Endothelial cell of umbilical vein (primary cell): ENCODE measurements at regions not wholly inside any gene's neighbourhood (a gene's known extent, or its start where the extent isn't known, plus 50 kb on each side); places are given as distances from the start of the nearest gene placed in this dataset.

ENCODE experiments used
- BruUV-seq: library from RNA; stranded (reverse); fragments of 400-500 nt; replicated peaks from 2 replicates; lab custom pipeline; 2021; lab: Mats Ljungman, UMichigan
- CTCF ChIA-PET: fragments of 300-600, 350-600 bp; sonication (Branson Sonifier 250); formaldehyde crosslinking; loops from one replicate; lab custom pipeline; 2021; ENCODE audit warnings: antibody characterized with exemption, inconsistent platforms; lab: Charles Lee
- POLR2A ChIA-PET: fragments of 300-600, 350-600 bp; sonication (Branson Sonifier 250); formaldehyde crosslinking; loops from one replicate; lab custom pipeline; 2021; ENCODE audit warnings: antibody characterized with exemption, inconsistent platforms; lab: Charles Lee
- DNase-seq: peaks from one replicate; pipeline ENCODE4 v3.0.0-alpha.2; 2011; ENCODE audit warnings: low read depth, low spot score
- FAIRE-seq: peaks from 2 replicates; lab custom pipeline; 2011; peaks lifted over from hg19 to GRCh38; lab: Jason Lieb, UNC
- H2AFZ ChIP-seq: 2 replicates; pipeline ENCODE4 v1.6.0; 2012; ENCODE audit warnings: low read depth, low read length, control low read depth, inconsistent platforms
- H3K27ac ChIP-seq: 2 replicates; pipeline ENCODE4 v1.5.1; 2011; ENCODE audit warnings: low read depth, mild to moderate bottlenecking, control low read depth, low read length, moderate library complexity; ENCODE audit not compliant: insufficient read depth
- H3K27me3 ChIP-seq, 2 experiments: 2 replicates each; pipeline versions ENCODE4 v1.6.0 to v1.6.1; 2011; ENCODE audit warnings: low read length in 2 of 2, mixed read lengths in 1 of 2; ENCODE audit not compliant: control insufficient read depth in 2 of 2, insufficient read depth in 2 of 2
- H3K36me3 ChIP-seq, 2 experiments: 2 replicates in 1 of 2; 3 replicates in 1 of 2; pipeline ENCODE4 v1.5.1; 2011; ENCODE audit warnings: low read length in 2 of 2, mild to moderate bottlenecking in 1 of 2, moderate library complexity in 1 of 2; ENCODE audit not compliant: control insufficient read depth in 2 of 2, insufficient read depth in 2 of 2; ENCODE audit errors: extremely low read depth in 1 of 2
- H3K4me1 ChIP-seq: 3 replicates; pipeline ENCODE4 v1.5.1; 2011; ENCODE audit warnings: mild to moderate bottlenecking, low read length; ENCODE audit not compliant: control insufficient read depth, insufficient read depth; ENCODE audit errors: extremely low read depth
- H3K4me2 ChIP-seq: 2 replicates; pipeline ENCODE4 v1.6.1; 2011; ENCODE audit warnings: low read length, control low read depth, mixed read lengths; ENCODE audit not compliant: insufficient read depth
- H3K4me3 ChIP-seq, 3 experiments: fragments of 200-600 bp in 1 of 3; sonication (generic), shearing (Covaris generic) in 1 of 3; replicated peaks in 1 of 3; 2 replicates each; pipeline ENCODE4 v1.5.1; 2011 to 2016; ENCODE audit warnings: control low read depth in 3 of 3, low read length in 3 of 3, mild to moderate bottlenecking in 2 of 3, inconsistent platforms in 1 of 3, low read depth in 1 of 3, moderate library complexity in 1 of 3; ENCODE audit not compliant: insufficient read depth in 1 of 3
- H3K79me2 ChIP-seq: 2 replicates; pipeline ENCODE4 v1.6.0; 2012; ENCODE audit warnings: low read length, inconsistent platforms; ENCODE audit not compliant: control insufficient read depth, insufficient read depth
- H3K9ac ChIP-seq: replicated peaks from 2 replicates; pipeline ENCODE3; 2011; ENCODE audit warnings: low read length, control low read depth; ENCODE audit not compliant: insufficient read depth; ENCODE audit errors: extremely low read depth
- H3K9me1 ChIP-seq: replicated peaks from 3 replicates; pipeline ENCODE4 v1.6.0; 2011; ENCODE audit warnings: mild to moderate bottlenecking, low read length; ENCODE audit not compliant: control insufficient read depth, insufficient read depth; ENCODE audit errors: extremely low read depth
- H3K9me3 ChIP-seq: replicated peaks from 2 replicates; pipeline ENCODE4 v1.5.1; 2012; ENCODE audit warnings: low read length, inconsistent platforms; ENCODE audit not compliant: control insufficient read depth, insufficient read depth
- H4K20me1 ChIP-seq: replicated peaks from 2 replicates; pipeline ENCODE3; 2011; ENCODE audit warnings: mild to moderate bottlenecking, low read length; ENCODE audit not compliant: control insufficient read depth, insufficient read depth; ENCODE audit errors: extremely low read depth
- CTCF ChIP-seq, 2 donors: IDR thresholded peaks; 1 replicate in 1 of 2; 2 replicates in 1 of 2; pipeline ENCODE4 v1.5.1; 2011; ENCODE audit warnings: low read length in 2 of 2, mild to moderate bottlenecking in 2 of 2, moderate library complexity in 2 of 2, control low read depth in 1 of 2, inconsistent platforms in 1 of 2, low read depth in 1 of 2; ENCODE audit not compliant: insufficient read depth in 1 of 2; ENCODE audit errors: extremely low read depth in 1 of 2
- EZH2 ChIP-seq: IDR thresholded peaks from 2 replicates; pipeline ENCODE4 v1.6.1; 2012; ENCODE audit warnings: borderline replicate concordance, low read depth, mild to moderate bottlenecking, moderate library complexity, low read length, inconsistent platforms; ENCODE audit not compliant: severe bottlenecking
- FOS ChIP-seq: IDR thresholded peaks from 2 replicates; pipeline ENCODE4 v1.6.1; 2011; ENCODE audit warnings: mild to moderate bottlenecking, low read length, moderate library complexity, borderline replicate concordance; ENCODE audit not compliant: insufficient read depth
- GATA2 ChIP-seq: IDR thresholded peaks from 2 replicates; pipeline ENCODE4 v1.7.0; 2011; ENCODE audit warnings: low read depth, mild to moderate bottlenecking, moderate library complexity, mixed read lengths, low read length; ENCODE audit not compliant: insufficient read length, insufficient read depth
- JUN ChIP-seq: IDR thresholded peaks from 2 replicates; pipeline ENCODE4 v1.6.1; 2011; ENCODE audit warnings: borderline replicate concordance, low read depth; ENCODE audit not compliant: insufficient read length, insufficient read depth
- MAX ChIP-seq: IDR thresholded peaks from 2 replicates; pipeline ENCODE4 v1.6.1; 2011; ENCODE audit not compliant: insufficient read depth, insufficient read length
- MYC ChIP-seq: IDR thresholded peaks from one replicate; pipeline ENCODE4 v1.6.1; 2011; ENCODE audit warnings: mild to moderate bottlenecking, low read depth, low read length
- POLR2A ChIP-seq: IDR thresholded peaks from 2 replicates; pipeline ENCODE4 v1.6.1; 2012; ENCODE audit warnings: low read depth, mild to moderate bottlenecking, control low read depth, low read length
- POLR2AphosphoS5 ChIP-seq: IDR thresholded peaks from 2 replicates; pipeline ENCODE4 v1.6.1; 2012; ENCODE audit warnings: low read depth, mild to moderate bottlenecking, control low read depth, low read length, moderate library complexity; ENCODE audit not compliant: insufficient read depth
- dilution Hi-C: fragments of 300-500 bp; cut with MboI; formaldehyde crosslinking; loops from one replicate; pipeline ENCODE4 v1.15.0; 2019; ENCODE audit warnings: low sequenced_read_pairs; ENCODE audit not compliant: extremely low pct_ligation_motif_present
- intact Hi-C: fragments of 100-400 bp; cut with micrococcal nuclease; formaldehyde crosslinking; loops from one replicate; pipeline ENCODE4 v1.10.0; 2022

- Histone ChIP-seq H3K9me3 (peaks cover 3% of the 10 kb centered on the region), H3K4me1 (no peaks in the 10 kb centered on the region), H3K9me1 (no peaks in the 10 kb centered on the region), H3K27ac (no peak overlapping the region), H3K79me2 (no peaks in the 10 kb centered on the region), H3K9ac (no peak overlapping the region), H3K4me3 (no peak overlapping the region), H4K20me1 (no peaks in the 10 kb centered on the region), H3K36me3 (no peaks in the 10 kb centered on the region), H2AFZ (no peak overlapping the region), H3K27me3 (no peaks in the 10 kb centered on the region), H3K4me2 (no peak overlapping the region)
- DNase-seq (no peak), FAIRE-seq (no peak)
- no peak for TF ChIP-seq POLR2A
- TF ChIP-seq GATA2: no peak
- no peak for TF ChIP-seq FOS
- TF ChIP-seq EZH2: no peak
- no peak for TF ChIP-seq MYC
- no peak for TF ChIP-seq JUN
- no peak for TF ChIP-seq POLR2AphosphoS5
- TF ChIP-seq CTCF (IDR thresholded peaks at IDR 0.05; ENCODE audit: extremely low read depth in 1 of 2, insufficient read depth in 1 of 2, low read depth in 1 of 2, low read length in 2 of 2): no peak
- TF ChIP-seq MAX: no peak
- intact Hi-C loops (no loop called here), dilution Hi-C loops (no loop called here)
- ChIA-PET CTCF (no interaction called here), POLR2A (no interaction called here)
- BruUV-seq: no TSS peak
These were observed 792.2 kb downstream of the SLC4A3 start for GRCh38 chr2:220419647-220420046.
